LHCN-M2 (cell line): ENCODE measurements at regions not wholly inside any gene's neighbourhood (a gene's known extent, or its start where the extent isn't known, plus 50 kb on each side); places are given as distances from the start of the nearest gene placed in this dataset.

Experiments
- DNase-seq: peaks from one replicate; pipeline ENCODE4 v3.0.0-alpha.2; 2012; ENCODE audit warnings: low read depth

- DNase-seq: no peak
Measured at GRCh38 chr20:52820641-52821292, 151.4 kb upstream of the TSHZ2 start.

GRCh38 chr20:52818491-52818890, 153.7 kb upstream of the TSHZ2 start:
- DNase-seq: no peak

DNA sequence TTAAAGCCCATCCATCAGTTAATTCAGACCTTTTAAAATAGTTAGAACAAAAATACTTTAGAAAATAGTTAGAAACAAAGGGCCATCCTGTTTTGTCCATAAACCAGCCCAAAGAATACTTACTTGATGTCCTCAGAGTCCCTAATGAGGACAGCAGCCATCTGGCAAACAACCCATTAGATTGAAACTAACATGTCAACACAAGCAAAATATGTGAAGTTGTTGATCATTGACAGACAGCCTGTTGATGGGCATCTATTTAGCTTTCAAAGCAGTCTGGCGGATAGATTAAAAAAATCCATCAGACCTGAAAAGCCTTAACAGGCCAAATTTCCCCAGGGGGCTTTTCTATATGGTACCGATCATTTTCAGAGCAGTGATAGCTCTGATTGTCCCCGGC, 154.2 kb upstream of the TSHZ2 start:
- no peak for DNase-seq

GRCh38 chr20:52817511-52817910, 154.6 kb upstream of the TSHZ2 start:
- no peak for DNase-seq

GRCh38 chr20:52814371-52814770, 157.8 kb upstream of the TSHZ2 start:
- DNase-seq: no peak

GRCh38 chr20:52812231-52812847, 159.8 kb upstream of the TSHZ2 start:
- DNase-seq: no peak

DNA sequence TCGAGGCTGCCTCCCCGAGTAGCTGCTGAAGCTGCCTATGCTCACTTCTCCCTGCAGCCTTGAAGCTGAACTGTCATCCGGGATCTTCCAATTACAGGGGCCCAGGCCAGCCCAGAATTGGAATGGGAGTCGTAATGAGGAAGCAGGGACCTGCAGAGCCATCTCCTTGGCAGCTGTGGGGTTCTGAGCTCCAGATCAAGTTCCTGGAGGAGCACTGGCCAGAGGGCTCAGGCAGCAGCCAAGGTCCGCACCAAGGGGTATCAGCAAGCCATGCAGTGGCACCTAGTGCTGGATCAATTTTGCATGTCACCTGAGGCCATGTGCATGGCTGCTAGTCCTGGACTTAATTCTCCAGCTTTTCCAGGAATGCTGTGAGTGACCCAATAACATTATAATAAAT, 163.2 kb upstream of the TSHZ2 start:
- no peak for DNase-seq

- no peak for DNase-seq
Measured at GRCh38 chr20:52806918-52807317, 165.2 kb upstream of the TSHZ2 start.

GRCh38 chr20:52805843-52806242, 166.3 kb upstream of the TSHZ2 start:
- DNase-seq: no peak

DNA sequence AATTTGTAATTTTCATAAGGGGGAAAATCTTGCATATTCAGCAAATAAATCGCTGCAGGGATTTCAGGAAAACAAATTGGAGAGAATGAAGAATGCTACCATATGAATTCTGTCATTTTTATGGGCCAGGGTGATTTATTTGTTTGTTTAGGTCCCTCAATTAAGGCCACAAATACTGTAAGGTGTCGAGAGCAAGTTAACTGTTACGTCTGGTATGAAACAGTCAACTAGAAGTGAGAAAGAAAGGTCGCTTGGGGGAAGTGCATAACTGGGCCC, 166.9 kb upstream of the TSHZ2 start:
- no peak for DNase-seq

DNA sequence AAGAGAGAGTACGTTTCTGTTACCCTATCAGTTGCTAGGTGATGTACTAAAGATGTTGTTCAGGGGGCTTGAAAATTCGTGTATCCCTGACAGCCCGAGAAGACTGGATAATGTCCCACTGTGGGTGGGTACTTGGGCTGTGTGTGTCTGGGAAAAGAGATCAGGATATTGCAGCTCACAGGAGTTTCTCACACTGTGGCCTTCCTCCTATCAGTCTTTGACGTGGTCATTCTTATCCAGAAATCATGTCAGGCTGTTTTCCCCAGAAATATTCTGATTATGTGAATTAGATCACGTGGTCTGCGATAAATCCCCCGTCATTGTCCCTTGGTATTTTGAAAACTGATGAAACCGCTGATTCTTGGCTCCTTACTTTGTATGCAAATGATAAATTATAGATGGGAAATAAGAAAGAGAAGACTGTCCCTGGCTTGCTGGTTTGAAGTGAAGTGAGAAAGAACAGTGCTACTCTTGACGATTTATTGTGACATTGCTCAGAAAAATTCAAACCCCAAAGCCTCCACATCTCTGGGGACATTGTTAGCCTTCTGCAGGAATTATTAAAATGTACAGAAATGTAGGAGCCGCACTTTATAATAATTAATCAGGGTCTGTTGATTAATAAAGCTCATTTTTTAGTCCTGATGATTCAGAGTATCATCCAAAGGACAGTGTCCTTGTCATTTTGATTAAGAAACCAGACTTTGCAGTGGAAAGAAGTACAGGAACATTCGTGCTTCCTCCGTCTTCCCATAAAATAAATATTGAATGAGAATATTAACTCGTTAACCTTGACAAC, 167.5 kb upstream of the TSHZ2 start:
- DNase-seq: no peak

DNA sequence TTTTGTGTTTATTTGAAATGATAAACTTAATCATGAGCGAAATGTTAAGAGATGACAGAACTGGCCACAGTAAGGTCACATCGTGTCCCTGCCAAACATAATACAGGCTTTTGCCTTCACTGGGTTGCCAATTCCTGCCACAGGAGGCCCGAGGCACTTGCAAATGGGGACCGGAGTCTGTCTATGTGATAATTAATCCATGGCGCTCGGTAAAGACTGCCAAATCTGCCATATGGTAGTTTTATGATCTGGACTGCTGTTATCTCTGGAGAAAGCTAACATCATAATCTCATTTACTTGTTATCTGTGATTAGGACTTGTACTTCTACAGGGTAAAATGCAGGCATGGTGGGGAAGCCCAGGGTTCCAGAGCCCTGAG, 170.5 kb upstream of the TSHZ2 start:
- no peak for DNase-seq

GRCh38 chr20:52800734-52801627, 171.2 kb upstream of the TSHZ2 start:
- no peak for DNase-seq

DNA sequence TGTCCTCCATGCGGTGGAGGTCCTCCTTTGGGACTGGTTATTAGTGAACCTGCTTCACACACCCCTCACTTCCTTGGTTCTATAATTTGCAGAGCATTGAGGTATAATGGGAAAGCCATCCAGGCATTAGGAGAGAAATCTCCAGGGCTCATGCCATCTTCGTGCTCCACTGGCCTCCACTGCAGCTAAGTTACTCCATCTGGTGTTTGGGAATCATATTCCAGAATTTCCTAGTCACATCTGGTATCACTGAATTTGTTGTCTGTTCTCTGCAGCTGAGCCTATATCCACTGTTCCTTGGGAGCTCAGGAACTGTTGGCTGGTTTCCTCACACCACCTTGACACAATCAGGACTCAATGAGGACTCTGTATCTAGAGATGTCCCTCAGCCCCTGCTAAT, 173.0 kb upstream of the TSHZ2 start:
- DNase-seq: no peak

DNA sequence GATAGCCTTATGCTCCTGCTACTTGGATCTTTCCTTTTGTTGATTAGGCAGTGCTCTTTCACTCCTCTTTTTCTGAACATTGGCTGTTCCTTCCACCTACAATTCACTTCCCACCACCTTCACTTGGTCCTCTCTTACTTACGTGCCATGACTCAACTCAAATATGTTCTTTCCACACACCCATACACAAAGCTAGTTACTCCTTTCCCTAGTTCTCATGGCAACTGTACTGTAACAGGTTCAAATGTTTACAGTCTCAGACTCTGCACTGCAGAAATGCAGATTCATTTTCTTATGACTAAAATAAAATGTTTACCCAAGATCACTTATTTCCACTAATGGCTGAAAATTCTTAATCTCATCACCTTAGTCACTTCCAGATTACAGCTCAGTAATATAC, 174.0 kb upstream of the TSHZ2 start:
- no peak for DNase-seq

DNA sequence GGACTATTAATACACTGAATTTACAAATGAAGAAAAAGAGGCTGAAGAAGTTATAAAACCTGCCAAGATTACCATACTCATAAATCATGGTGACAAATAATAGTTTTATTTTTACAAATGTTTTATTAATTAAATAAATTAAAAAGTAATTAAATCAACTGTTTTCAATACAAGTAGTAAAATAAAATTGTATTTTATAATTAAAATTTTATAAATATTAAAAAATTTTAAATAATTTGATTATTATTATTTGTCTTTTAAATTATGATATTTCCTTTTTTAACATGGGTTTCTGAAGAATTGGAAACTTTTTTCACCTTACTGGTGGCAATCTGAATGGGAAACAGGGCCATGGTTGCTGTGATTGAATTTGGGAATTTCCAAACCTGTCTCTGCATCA, 177.3 kb upstream of the TSHZ2 start:
- DNase-seq: no peak

DNA sequence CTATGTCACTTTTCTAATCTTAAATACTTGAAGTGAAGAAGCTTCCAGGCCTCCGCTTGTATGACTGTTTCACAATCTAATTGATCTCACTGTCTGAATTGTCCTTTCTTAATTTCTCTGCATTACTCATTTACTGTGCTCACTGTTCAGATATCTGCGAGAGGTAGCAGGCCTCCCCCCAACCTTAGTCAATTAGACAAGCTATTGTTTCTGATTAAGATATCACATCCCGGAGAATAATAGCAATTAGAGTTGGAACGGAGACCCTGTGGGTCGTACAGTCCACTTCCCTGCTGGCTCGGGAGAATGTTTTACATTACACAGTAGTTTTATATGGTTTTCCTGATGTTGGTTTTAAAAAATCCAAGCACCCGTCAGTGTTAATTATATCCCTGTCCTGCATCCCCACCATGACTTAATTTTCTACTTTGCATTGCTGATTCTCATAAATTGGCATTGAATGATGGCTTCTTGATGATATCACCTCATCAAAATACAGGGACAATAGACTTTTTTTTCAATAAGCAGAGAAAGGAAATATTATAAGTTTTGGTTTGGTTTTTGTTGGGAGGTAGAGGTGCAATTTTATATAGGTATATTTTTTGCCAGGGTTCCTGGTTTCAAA, 178.7 kb upstream of the TSHZ2 start:
- DNase-seq: no peak

- DNase-seq: no peak
Measured at GRCh38 chr20:52791091-52791490, 181.1 kb upstream of the TSHZ2 start.

- DNase-seq: no peak
Measured at GRCh38 chr20:52789716-52790115, 182.4 kb upstream of the TSHZ2 start.

GRCh38 chr20:52787962-52788361, 184.2 kb upstream of the TSHZ2 start:
- no peak for DNase-seq

DNA sequence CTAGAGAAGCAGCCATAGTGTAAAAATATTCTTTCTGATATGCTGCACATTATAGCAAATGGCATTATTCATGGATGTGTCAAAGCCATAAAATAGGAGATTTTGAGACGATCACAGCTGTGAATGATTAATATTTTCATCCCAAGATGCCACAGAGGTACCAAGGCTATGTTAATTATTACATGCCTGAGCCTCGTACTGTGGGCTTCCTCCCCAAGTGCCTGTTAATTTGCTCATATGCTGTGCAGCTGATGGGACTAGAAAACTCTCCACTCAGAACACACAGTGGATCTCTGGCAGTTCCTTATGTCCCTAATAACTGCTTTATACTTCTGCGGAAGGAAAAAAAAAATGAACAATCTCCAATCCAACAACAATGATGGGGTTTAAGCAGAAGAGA, 184.9 kb upstream of the TSHZ2 start:
- DNase-seq: no peak

DNA sequence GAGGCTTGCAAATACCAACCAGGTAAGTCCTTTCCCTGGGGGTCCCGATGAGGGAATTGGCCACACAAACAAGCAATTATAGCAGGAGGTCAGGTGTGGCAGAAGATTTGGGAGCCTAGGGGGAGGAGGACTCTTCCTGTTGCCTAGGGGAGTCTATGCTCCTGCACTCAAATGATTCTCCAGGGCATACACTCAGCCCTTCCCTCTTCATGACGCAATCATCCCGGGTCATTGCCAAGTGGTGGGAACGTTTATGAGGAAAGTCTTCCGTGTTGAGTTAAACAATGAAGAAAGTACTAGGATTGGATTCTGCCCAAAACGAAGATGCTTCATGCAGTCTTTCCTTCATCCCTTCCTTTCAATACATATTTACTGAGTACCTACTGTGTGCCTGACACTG, 186.5 kb upstream of the TSHZ2 start:
- DNase-seq: no peak
